ENCODE measurements at regions not wholly inside any gene's neighbourhood (a gene's known extent, or its start where the extent isn't known, plus 50 kb on each side); places are given as distances from the start of the nearest gene placed in this dataset.

- TF ChIP-seq PATZ1 (CRISPR knock-in tag; IDR thresholded peaks at IDR 0.05; ENCODE audit: borderline replicate concordance) = no peak
- no peak for TF ChIP-seq TOX (CRISPR knock-in tag; IDR thresholded peaks at IDR 0.05; ENCODE audit: borderline replicate concordance)
- TF ChIP-seq RARB (CRISPR knock-in tag; IDR thresholded peaks at IDR 0.05) = no peak
- no peak for TF ChIP-seq ARNTL (CRISPR knock-in tag; IDR thresholded peaks at IDR 0.05; ENCODE audit: borderline replicate concordance, low read depth)
- no peak for TF ChIP-seq SNAI2 (CRISPR knock-in tag; IDR thresholded peaks at IDR 0.05)
- no peak for TF ChIP-seq CREB5 (CRISPR knock-in tag; IDR thresholded peaks at IDR 0.05; ENCODE audit: low read depth)
- no peak for TF ChIP-seq TCF4 (CRISPR knock-in tag; IDR thresholded peaks at IDR 0.05; ENCODE audit: borderline replicate concordance)
- no peak for TF ChIP-seq OSR1 (CRISPR knock-in tag; IDR thresholded peaks at IDR 0.05)
Observed at GRCh38 chr5:168092209-168093185, 198.9 kb upstream of the WWC1 start.

Measured in SK-N-SH treated with all-trans-retinoic acid at 6 μM for 48 hours (cell line).